ENCODE measurements at regions not wholly inside any gene's neighbourhood (a gene's known extent, or its start where the extent isn't known, plus 50 kb on each side); places are given as distances from the start of the nearest gene placed in this dataset.
A peak's percentile ranks its signal among the peaks of the same experiment; 100 is the strongest.
"Not testable (repeated sequence)": the region's sequence is repeated elsewhere in the genome, so short reads cannot be mapped to it uniquely, and the experiment has no call there.

- TF ChIP-seq, protein P1, sequence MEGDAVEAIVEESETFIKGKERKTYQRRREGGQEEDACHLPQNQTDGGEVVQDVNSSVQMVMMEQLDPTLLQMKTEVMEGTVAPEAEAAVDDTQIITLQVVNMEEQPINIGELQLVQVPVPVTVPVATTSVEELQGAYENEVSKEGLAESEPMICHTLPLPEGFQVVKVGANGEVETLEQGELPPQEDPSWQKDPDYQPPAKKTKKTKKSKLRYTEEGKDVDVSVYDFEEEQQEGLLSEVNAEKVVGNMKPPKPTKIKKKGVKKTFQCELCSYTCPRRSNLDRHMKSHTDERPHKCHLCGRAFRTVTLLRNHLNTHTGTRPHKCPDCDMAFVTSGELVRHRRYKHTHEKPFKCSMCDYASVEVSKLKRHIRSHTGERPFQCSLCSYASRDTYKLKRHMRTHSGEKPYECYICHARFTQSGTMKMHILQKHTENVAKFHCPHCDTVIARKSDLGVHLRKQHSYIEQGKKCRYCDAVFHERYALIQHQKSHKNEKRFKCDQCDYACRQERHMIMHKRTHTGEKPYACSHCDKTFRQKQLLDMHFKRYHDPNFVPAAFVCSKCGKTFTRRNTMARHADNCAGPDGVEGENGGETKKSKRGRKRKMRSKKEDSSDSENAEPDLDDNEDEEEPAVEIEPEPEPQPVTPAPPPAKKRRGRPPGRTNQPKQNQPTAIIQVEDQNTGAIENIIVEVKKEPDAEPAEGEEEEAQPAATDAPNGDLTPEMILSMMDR (IDR thresholded peaks at IDR 0.05; ENCODE audit: insufficient read depth, low read length): no peak
- no peak for DNase-seq (ENCODE audit: low read depth)
- H3K4me3 ChIP-seq (ENCODE audit: low read depth, low read length): no peak overlapping the region
Observed at GRCh38 chr7:119886007-119886406, 387.0 kb upstream of the KCND2 start.

GRCh38 chr7:119886525-119886924 is 386.4 kb upstream of the KCND2 start:
- not testable (repeated sequence) for DNase-seq (ENCODE audit: low read depth); H3K4me3 ChIP-seq (ENCODE audit: low read depth, low read length)

DNA sequence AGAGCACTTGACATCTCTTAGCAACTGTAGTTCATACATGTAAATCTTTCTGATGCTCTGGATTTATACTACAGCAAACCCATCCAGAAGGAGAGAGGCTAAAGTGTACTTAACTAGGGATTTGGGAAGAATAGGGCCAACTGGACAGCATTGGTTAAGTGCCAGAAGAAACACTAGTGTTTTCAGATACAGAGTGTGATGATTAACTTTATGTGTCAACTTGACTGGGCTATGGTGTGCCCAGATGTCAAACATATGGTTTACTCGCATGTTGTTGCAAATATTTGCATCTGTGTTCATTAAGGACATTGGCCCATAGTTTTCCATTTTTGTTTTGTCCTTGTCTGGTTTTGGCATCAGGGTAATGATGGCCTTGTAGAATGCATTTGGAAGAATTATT is 384.7 kb upstream of the KCND2 start:
- no peak overlapping the region for H3K4me3 ChIP-seq (ENCODE audit: low read depth, low read length)
- TF ChIP-seq, protein P1 (IDR thresholded peaks at IDR 0.05; ENCODE audit: insufficient read depth, low read length): no peak
- no peak for DNase-seq (ENCODE audit: low read depth)

GRCh38 chr7:119890631-119891030 is 382.3 kb upstream of the KCND2 start:
- TF ChIP-seq, protein P1 (IDR thresholded peaks at IDR 0.05; ENCODE audit: insufficient read depth, low read length): no peak
- H3K4me3 ChIP-seq (ENCODE audit: low read depth, low read length): no peak overlapping the region
- DNase-seq (ENCODE audit: low read depth): no peak

DNA sequence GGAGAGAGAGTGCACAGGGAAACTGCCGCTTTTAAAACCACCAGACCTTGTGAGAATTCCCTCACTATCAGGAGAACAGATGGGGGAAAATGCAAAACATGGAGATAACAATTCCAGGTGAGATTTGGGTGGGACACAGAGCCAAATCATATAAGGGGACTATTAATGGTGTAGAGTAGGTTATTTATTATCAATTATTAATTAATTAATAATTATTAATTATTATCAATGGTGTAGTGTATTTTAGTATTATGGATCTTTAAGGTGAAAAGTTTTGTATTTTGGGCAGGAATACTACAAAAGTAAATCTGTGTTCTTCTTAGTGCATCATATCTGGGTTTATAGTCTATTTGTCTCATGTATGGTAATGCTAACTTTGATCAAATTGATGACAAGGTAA is 377.7 kb upstream of the KCND2 start:
- H3K4me3 ChIP-seq (ENCODE audit: low read depth, low read length): no peak overlapping the region
- no peak for DNase-seq (ENCODE audit: low read depth)
- TF ChIP-seq, protein P1 (IDR thresholded peaks at IDR 0.05; ENCODE audit: insufficient read depth, low read length): no peak

GRCh38 chr7:119896386-119896785 is 376.6 kb upstream of the KCND2 start:
- DNase-seq (ENCODE audit: low read depth): no peak
- TF ChIP-seq, protein P1 (IDR thresholded peaks at IDR 0.05; ENCODE audit: insufficient read depth, low read length): no peak

DNA sequence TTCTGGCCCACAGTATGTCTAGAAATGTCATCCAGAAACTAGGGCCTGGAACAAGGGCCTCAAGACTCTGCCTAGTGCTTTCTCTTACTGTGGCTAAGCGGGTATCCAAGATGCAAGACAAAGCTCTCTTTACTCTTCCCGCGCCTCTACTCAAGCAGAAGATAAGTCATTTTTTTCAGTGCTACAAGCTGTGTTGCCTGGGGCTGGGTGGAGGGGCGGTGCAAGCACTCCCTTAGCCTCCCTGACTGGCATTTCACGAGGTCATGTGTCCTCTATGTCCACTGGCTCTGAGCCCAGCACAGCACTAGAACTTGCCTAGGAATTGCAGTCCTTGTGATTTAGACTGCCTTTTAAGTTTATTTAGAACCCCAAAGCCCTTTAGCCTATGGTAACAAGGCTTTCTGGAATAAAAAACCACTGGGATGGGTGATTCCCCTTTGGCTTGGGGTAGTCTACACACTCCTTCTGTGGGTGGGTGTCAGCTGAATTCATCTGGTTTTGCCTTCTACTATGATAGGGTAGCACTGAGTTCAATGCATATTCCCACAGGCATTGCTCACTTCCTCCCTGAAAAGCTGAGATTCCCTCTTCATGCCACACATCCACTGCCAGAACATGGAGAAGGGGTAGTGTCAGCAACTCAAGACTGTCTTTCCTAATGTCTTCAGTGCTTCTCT is 371.8 kb upstream of the KCND2 start:
- peak; percentile 7 for DNase-seq (ENCODE audit: low read depth)
- TF ChIP-seq, protein P1 (IDR thresholded peaks at IDR 0.05; ENCODE audit: insufficient read depth, low read length): no peak
- no peak overlapping the region for H3K4me3 ChIP-seq (ENCODE audit: low read depth, low read length)

More at GRCh38 chr7:119896386-119896785, 376.6 kb upstream of the KCND2 start:
- H3K4me3 ChIP-seq (ENCODE audit: low read depth, low read length): no peak overlapping the region

Data from fibroblast of the aortic adventitia (primary cell).